A549 (cell line): ENCODE measurements at regions not wholly inside any gene's neighbourhood (a gene's known extent, or its start where the extent isn't known, plus 50 kb on each side); places are given as distances from the start of the nearest gene placed in this dataset.
"Not testable (repeated sequence)": the region's sequence is repeated elsewhere in the genome, so short reads cannot be mapped to it uniquely, and the experiment has no call there.

ENCODE experiments used
- ATAC-seq, 2 experiments: fragments of 200-7000 bp in 1 of 2; fragments of >200 bp in 1 of 2; cut with Nextera tagmentation in 1 of 2; cut with Tn5 transposase in 1 of 2; 3 replicates each; pipeline versions ENCODE4 v1.8.0 to v1.9.1; 2018 to 2020; ENCODE audit warnings: mild to moderate bottlenecking in 1 of 2, moderate library complexity in 1 of 2
- CTCF ChIA-PET: fragments of 300-600 bp; sonication (Branson Sonifier 250); formaldehyde crosslinking; extraction: SDS; loops from one replicate; lab custom pipeline; 2021; ENCODE audit warnings: antibody characterized with exemption, inconsistent platforms; lab: Yijun Ruan, JAX
- POLR2A ChIA-PET: fragments of 350-600 bp; formaldehyde crosslinking; extraction: SDS; loops from one replicate; lab custom pipeline; 2021; ENCODE audit warnings: antibody characterized with exemption, inconsistent platforms; lab: Yijun Ruan, JAX
- DNase-seq, 2 experiments: peaks; one replicate each; pipeline versions ENCODE4 v3.0.0 to v3.0.0-alpha.2; 2011 to 2016; ENCODE audit warnings: low read depth in 1 of 2, low spot score in 1 of 2
- FAIRE-seq: peaks from 2 replicates; lab custom pipeline; 2011; peaks lifted over from hg19 to GRCh38; lab: Jason Lieb, UNC
- H3K27ac ChIP-seq, 2 experiments: fragments of >200 bp; sonication (Bioruptor Twin); formaldehyde crosslinking; 3 replicates each; pipeline ENCODE4 v1.5.1; 2016 to 2017
- H3K4me1 ChIP-seq: fragments of >200 bp; sonication (Bioruptor Twin); formaldehyde crosslinking; 3 replicates; pipeline ENCODE4 v1.6.1; 2016
- H3K4me2 ChIP-seq: fragments of >200 bp; sonication (Bioruptor Twin); formaldehyde crosslinking; 3 replicates; pipeline ENCODE4 v1.6.1; 2016
- H3K4me3 ChIP-seq: fragments of >200 bp; sonication (Bioruptor Twin); formaldehyde crosslinking; 3 replicates; pipeline ENCODE4 v1.5.1; 2016
- H3K9me3 ChIP-seq: fragments of >200 bp; sonication (Bioruptor Twin); formaldehyde crosslinking; 3 replicates; pipeline ENCODE4 v1.6.1; 2016
- CBX2 ChIP-seq: fragments of 200-600 bp; sonication (generic); IDR thresholded peaks from 2 replicates; pipeline ENCODE4 v1.6.1; 2016; ENCODE audit warnings: low read depth, mild to moderate bottlenecking, borderline replicate concordance
- CBX8 ChIP-seq: fragments of 200-600 bp; sonication (generic); IDR thresholded peaks from 2 replicates; pipeline ENCODE4 v1.6.1; 2016
- EHMT2 ChIP-seq: fragments of 200-600 bp; sonication (generic); IDR thresholded peaks from 2 replicates; pipeline ENCODE4 v1.6.1; 2016; ENCODE audit warnings: antibody characterized with exemption, low read depth, mild to moderate bottlenecking, moderate library complexity
- ESRRA ChIP-seq: fragments of 150-350 bp; IDR thresholded peaks from 2 replicates; pipeline ENCODE4 v1.6.1; 2014; ENCODE audit warnings: mild to moderate bottlenecking, low read length, borderline replicate concordance
- FOSB ChIP-seq: fragments of 250-450 bp; sonication (Bioruptor Pico); IDR thresholded peaks from 2 replicates; pipeline ENCODE4 v1.5.0; 2020; ENCODE audit warnings: mild to moderate bottlenecking, moderate library complexity
- FOSL2 ChIP-seq, 2 experiments: fragments of 450-650 bp in 1 of 2; fragments of >200 bp in 1 of 2; sonication (Bioruptor Twin) in 1 of 2; formaldehyde crosslinking; IDR thresholded peaks; 2 replicates each; pipeline versions ENCODE4 v1.5.0 to v1.6.1; 2016 to 2020; ENCODE audit warnings: mild to moderate bottlenecking in 1 of 2, moderate library complexity in 1 of 2
- HOXB13 ChIP-seq: fragments of 250-450 bp; sonication (Bioruptor Pico); IDR thresholded peaks from 2 replicates; pipeline ENCODE4 v1.5.0; 2020; ENCODE audit warnings: low read depth, mild to moderate bottlenecking, moderate library complexity
- JUNB ChIP-seq: fragments of >200 bp; sonication (Bioruptor Twin); formaldehyde crosslinking; IDR thresholded peaks from 2 replicates; pipeline ENCODE4 v1.6.1; 2016
- KDM1A ChIP-seq: fragments of 200-600 bp; sonication (generic); IDR thresholded peaks from 2 replicates; pipeline ENCODE4 v1.6.1; 2016; ENCODE audit warnings: low read depth, mild to moderate bottlenecking
- KDM5A ChIP-seq: fragments of 200-600 bp; sonication (generic); IDR thresholded peaks from 2 replicates; pipeline ENCODE4 v1.6.1; 2016; ENCODE audit warnings: antibody characterized with exemption, mild to moderate bottlenecking
- MAFK ChIP-seq: fragments of 450-650 bp; IDR thresholded peaks from 2 replicates; pipeline ENCODE4 v1.6.1; 2014; ENCODE audit not compliant: partially characterized antibody
- MAZ ChIP-seq: fragments of 150-350 bp; IDR thresholded peaks from 2 replicates; pipeline ENCODE4 v1.6.1; 2014; ENCODE audit warnings: antibody characterized with exemption, low read depth, low read length, borderline replicate concordance
- NFE2L2 ChIP-seq: fragments of 150-350 bp; conservative IDR thresholded peaks from 2 replicates; pipeline ENCODE4 v1.6.1; 2014; ENCODE audit warnings: low read length
- NR3C1 ChIP-seq: fragments of >200 bp; sonication (Bioruptor Twin); formaldehyde crosslinking; IDR thresholded peaks from 3 replicates; pipeline ENCODE4 v1.6.1; 2017
- PHF8 ChIP-seq: fragments of 200-600 bp; sonication (generic); IDR thresholded peaks from 2 replicates; pipeline ENCODE4 v1.6.1; 2016; ENCODE audit warnings: low read depth, mild to moderate bottlenecking, antibody characterized with exemption, moderate library complexity, borderline replicate concordance
- POLR2A ChIP-seq: IDR thresholded peaks from 2 replicates; pipeline ENCODE4 v1.6.1; 2012; ENCODE audit warnings: mild to moderate bottlenecking, low read length
- POLR2AphosphoS2 ChIP-seq: conservative IDR thresholded peaks from 2 replicates; pipeline ENCODE4 v1.6.1; 2012; ENCODE audit warnings: low read length, improper control_type of control experiment, inconsistent platforms
- RAD21 ChIP-seq, 2 experiments: fragments of >200 bp in 1 of 2; sonication (Bioruptor Twin) in 1 of 2; formaldehyde crosslinking in 1 of 2; IDR thresholded peaks in 1 of 2; conservative IDR thresholded peaks in 1 of 2; 2 replicates in 1 of 2; 3 replicates in 1 of 2; pipeline ENCODE4 v1.6.1; 2012 to 2018; ENCODE audit warnings: inconsistent platforms in 1 of 2
- RARB ChIP-seq: fragments of 250-450 bp; sonication (Bioruptor Pico); IDR thresholded peaks from 2 replicates; pipeline ENCODE4 v1.8.0; 2021; ENCODE audit warnings: mild to moderate bottlenecking, moderate library complexity
- RFX5 ChIP-seq: fragments of 450-650 bp; IDR thresholded peaks from 2 replicates; pipeline ENCODE4 v1.7.1; 2014; ENCODE audit warnings: antibody characterized with exemption, mild to moderate bottlenecking, moderate library complexity
- SMC3 ChIP-seq: fragments of >200 bp; sonication (Bioruptor Twin); formaldehyde crosslinking; IDR thresholded peaks from 3 replicates; pipeline ENCODE4 v1.6.1; 2018; ENCODE audit warnings: inconsistent platforms
- ZC3H11A ChIP-seq: fragments of 450-650 bp; IDR thresholded peaks from 2 replicates; pipeline ENCODE4 v1.6.1; 2014; ENCODE audit warnings: antibody characterized with exemption, mild to moderate bottlenecking
- ZSCAN20 ChIP-seq: fragments of 250-450 bp; sonication (Bioruptor Pico); IDR thresholded peaks from 2 replicates; pipeline ENCODE4 v1.8.0; 2022; ENCODE audit warnings: mild to moderate bottlenecking, moderate library complexity
- WGBS: methylation state at CpG from one replicate; pipeline ENCODE4 v1.1.6; 2017; ENCODE audit errors: missing lambda C conversion rate; 5-methylcytosine and 5-hydroxymethylcytosine counted together
- TF ChIP-seq, protein P1 (sequence below): fragments of 200-600 bp; sonication (generic); IDR thresholded peaks from 2 replicates; pipeline ENCODE4 v1.6.1; 2016; ENCODE audit warnings: antibody characterized with exemption, mild to moderate bottlenecking, moderate library complexity
- TF ChIP-seq, protein P2 (sequence below): IDR thresholded peaks from 2 replicates; pipeline ENCODE4 v1.6.1; 2012

DNA sequence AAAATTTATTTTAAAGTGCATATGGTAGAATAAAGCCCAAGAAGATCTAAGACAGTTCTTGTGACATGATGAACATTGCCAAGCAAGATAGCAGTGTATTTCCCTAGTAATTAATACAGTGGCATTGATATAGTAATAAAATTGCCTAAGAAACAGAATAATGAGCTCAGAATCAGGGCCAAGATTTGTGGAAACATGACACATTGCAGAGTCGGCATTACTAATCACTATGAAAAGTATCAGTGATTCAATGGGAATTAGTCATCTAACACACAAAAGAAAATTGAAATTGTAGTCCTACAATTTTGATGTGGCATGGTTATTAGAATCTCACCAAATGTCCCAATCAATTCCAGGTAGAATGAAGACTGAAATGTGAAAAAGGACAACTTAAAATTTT is 243.0 kb upstream of the CYRIA start:
- ChIA-PET CTCF (interaction anchor here (0.6 kb wide), 1 partner anchor 853 kb away, joined by 4 read pairs; no protein-coding TSS in a partner anchor), POLR2A (no interaction called here)
- H3K4me3 ChIP-seq: no peak overlapping the region
- 0% methylated on average over 1 of the region's 1 CpG for WGBS
- no peak overlapping the region for H3K27ac ChIP-seq
- no peak for TF ChIP-seq MAZ
- TF ChIP-seq POLR2A: no peak
- no peak for TF ChIP-seq PHF8
- TF ChIP-seq FOSB: no peak
- no peak for TF ChIP-seq RAD21 (conservative IDR thresholded peaks at IDR 0.05 in 1 of 2, IDR thresholded peaks at IDR 0.05 in 1 of 2)
- no peak for TF ChIP-seq ZC3H11A
- no peak for TF ChIP-seq RARB (CRISPR knock-in tag)
- DNase-seq (no peak), FAIRE-seq (no peak), ATAC-seq (no peak)
- H3K4me2 ChIP-seq: no peak overlapping the region
- H3K9me3 ChIP-seq: no peaks in the 10 kb centered on the region
- H3K4me1 ChIP-seq: no peaks in the 10 kb centered on the region

DNA sequence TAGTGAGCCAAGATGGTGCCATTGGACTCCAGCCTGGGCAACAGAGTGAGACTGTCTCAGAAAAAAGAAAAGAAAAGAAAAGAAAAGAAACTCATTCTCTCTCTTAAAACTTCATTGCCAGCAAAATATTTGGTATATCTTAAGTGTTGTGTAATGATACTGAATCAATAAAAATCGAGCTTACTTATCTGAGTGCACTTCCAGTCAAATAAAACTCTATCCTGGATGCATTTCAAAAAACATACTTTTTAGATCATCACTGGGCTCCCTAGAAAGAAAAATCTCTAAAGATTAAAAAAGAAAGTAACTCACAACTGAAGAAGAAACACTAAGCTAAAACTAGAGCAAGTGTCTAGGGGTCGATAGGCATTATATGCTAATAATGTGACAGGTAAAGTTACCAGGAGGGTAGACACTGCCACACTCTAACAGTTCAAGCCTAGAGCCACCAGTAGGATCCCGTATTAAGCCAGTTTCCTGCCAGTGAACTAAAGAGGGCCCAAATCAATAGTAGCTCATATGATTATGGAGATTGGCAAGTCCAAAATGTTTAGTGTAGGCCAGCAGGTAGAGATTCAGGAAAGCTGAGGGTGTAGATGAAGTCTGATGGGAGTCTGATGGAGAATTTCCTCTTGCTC is 242.1 kb upstream of the CYRIA start:
- 3% methylated on average over 3 of the region's 3 CpGs for WGBS
- Histone ChIP-seq H3K9me3 (no peaks in the 10 kb centered on the region), H3K4me1 (no peaks in the 10 kb centered on the region), H3K27ac (no peak overlapping the region), H3K4me2 (no peak overlapping the region), H3K4me3 (no peak overlapping the region)
- ATAC-seq (no peak), FAIRE-seq (no peak), DNase-seq (no peak)
- ChIA-PET CTCF (interaction anchor here (0.6 kb wide), 1 partner anchor 299 kb away, joined by 3 read pairs; no protein-coding TSS in a partner anchor), POLR2A (no interaction called here)
- TF ChIP-seq CBX8: no peak
- TF ChIP-seq MAFK: no peak
- TF ChIP-seq RARB (CRISPR knock-in tag): no peak
- TF ChIP-seq RFX5: no peak
- TF ChIP-seq NFE2L2: no peak
- TF ChIP-seq NR3C1: no peak
- no peak for TF ChIP-seq ZSCAN20 (CRISPR knock-in tag)
- TF ChIP-seq CBX2: no peak
- no peak for TF ChIP-seq POLR2A
- TF ChIP-seq, protein P1, sequence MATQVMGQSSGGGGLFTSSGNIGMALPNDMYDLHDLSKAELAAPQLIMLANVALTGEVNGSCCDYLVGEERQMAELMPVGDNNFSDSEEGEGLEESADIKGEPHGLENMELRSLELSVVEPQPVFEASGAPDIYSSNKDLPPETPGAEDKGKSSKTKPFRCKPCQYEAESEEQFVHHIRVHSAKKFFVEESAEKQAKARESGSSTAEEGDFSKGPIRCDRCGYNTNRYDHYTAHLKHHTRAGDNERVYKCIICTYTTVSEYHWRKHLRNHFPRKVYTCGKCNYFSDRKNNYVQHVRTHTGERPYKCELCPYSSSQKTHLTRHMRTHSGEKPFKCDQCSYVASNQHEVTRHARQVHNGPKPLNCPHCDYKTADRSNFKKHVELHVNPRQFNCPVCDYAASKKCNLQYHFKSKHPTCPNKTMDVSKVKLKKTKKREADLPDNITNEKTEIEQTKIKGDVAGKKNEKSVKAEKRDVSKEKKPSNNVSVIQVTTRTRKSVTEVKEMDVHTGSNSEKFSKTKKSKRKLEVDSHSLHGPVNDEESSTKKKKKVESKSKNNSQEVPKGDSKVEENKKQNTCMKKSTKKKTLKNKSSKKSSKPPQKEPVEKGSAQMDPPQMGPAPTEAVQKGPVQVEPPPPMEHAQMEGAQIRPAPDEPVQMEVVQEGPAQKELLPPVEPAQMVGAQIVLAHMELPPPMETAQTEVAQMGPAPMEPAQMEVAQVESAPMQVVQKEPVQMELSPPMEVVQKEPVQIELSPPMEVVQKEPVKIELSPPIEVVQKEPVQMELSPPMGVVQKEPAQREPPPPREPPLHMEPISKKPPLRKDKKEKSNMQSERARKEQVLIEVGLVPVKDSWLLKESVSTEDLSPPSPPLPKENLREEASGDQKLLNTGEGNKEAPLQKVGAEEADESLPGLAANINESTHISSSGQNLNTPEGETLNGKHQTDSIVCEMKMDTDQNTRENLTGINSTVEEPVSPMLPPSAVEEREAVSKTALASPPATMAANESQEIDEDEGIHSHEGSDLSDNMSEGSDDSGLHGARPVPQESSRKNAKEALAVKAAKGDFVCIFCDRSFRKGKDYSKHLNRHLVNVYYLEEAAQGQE: no peak
- no peak for TF ChIP-seq POLR2AphosphoS2
- TF ChIP-seq EHMT2: no peak
- no peak for TF ChIP-seq FOSL2 (IDR thresholded peaks at IDR 0.05)
- no peak for TF ChIP-seq FOSL2 (CRISPR knock-in tag; IDR thresholded peaks at IDR 0.05)
- no peak for TF ChIP-seq ESRRA
- no peak for TF ChIP-seq JUNB
- no peak for TF ChIP-seq KDM1A
- no peak for TF ChIP-seq SMC3
- TF ChIP-seq, protein P2, sequence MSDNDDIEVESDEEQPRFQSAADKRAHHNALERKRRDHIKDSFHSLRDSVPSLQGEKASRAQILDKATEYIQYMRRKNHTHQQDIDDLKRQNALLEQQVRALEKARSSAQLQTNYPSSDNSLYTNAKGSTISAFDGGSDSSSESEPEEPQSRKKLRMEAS: no peak
- no peak for TF ChIP-seq KDM5A
- TF ChIP-seq HOXB13 (CRISPR knock-in tag): no peak

DNA sequence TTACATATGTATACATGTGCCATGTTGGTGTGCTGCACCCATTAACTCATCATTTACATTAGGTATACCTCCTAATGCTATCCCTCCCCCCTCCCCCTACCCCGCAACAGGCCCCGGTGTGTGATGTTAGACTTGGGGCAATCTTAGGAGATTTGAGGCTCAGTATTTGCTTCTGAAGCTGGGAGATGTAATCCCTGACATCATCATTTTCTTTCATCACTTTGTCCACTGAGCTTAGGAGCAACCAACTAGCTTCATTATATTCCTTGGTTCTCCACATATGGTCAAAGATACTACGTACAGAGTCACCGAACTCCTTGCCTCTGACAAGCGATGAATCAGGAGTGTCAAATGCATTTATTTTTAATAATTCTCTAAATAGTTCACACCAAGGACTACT is 239.7 kb upstream of the CYRIA start:
- H3K9me3 ChIP-seq, DNase-seq, ATAC-seq, H3K4me1 ChIP-seq, H3K4me3 ChIP-seq, FAIRE-seq, POLR2A ChIA-PET, CTCF ChIA-PET, H3K4me2 ChIP-seq, H3K27ac ChIP-seq: not testable (repeated sequence)
- WGBS: 56% methylated on average over 5 of the region's 5 CpGs
